GM13977 (cell line): ENCODE measurements at regions not wholly inside any gene's neighbourhood (a gene's known extent, or its start where the extent isn't known, plus 50 kb on each side); places are given as distances from the start of the nearest gene placed in this dataset.

Experiments
- DNase-seq: peaks from one replicate; pipeline ENCODE4 v3.0.0; 2012; ENCODE audit warnings: low spot score
- CTCF ChIP-seq: IDR thresholded peaks from 2 replicates; pipeline ENCODE4 v1.5.1; 2012; ENCODE audit warnings: mild to moderate bottlenecking, control low read depth; ENCODE audit not compliant: insufficient read depth; ENCODE audit errors: extremely low read depth, missing control alignments
- in situ Hi-C: fragments of 300-500 bp; cut with MboI; formaldehyde crosslinking; loops from one replicate; pipeline ENCODE4 v1.12.0; 2022; ENCODE audit warnings: low sequenced_read_pairs, low pct_unique_long_range_greater_than_20kb, mixed read lengths, inconsistent platforms; ENCODE audit not compliant: unreplicated experiment

- in situ Hi-C loops: no loop called here
Measured at GRCh38 chr3:76664816-76665215, 375.1 kb upstream of the ROBO2 start.

GRCh38 chr3:76668653-76669052 is 371.2 kb upstream of the ROBO2 start:
- DNase-seq: no peak
- TF ChIP-seq CTCF: no peak
- in situ Hi-C loops: no loop called here

More at GRCh38 chr3:76664816-76665215, 375.1 kb upstream of the ROBO2 start:
- no peak for TF ChIP-seq CTCF
- no peak for DNase-seq

GRCh38 chr3:76669322-76669721 is 370.6 kb upstream of the ROBO2 start:
- TF ChIP-seq CTCF: no peak
- no peak for DNase-seq
- in situ Hi-C loops: no loop called here

- in situ Hi-C loops: no loop called here
Measured at GRCh38 chr3:76673171-76673570, 366.7 kb upstream of the ROBO2 start.

GRCh38 chr3:76679541-76679940 is 360.4 kb upstream of the ROBO2 start:
- DNase-seq: no peak
- in situ Hi-C loops: no loop called here
- no peak for TF ChIP-seq CTCF

More at GRCh38 chr3:76673171-76673570, 366.7 kb upstream of the ROBO2 start:
- DNase-seq: no peak
- TF ChIP-seq CTCF: no peak

- in situ Hi-C loops: no loop called here
- no peak for DNase-seq
- no peak for TF ChIP-seq CTCF
Measured at GRCh38 chr3:76683256-76683655, 356.6 kb upstream of the ROBO2 start.

GRCh38 chr3:76684946-76685345 is 355.0 kb upstream of the ROBO2 start:
- in situ Hi-C loops: no loop called here
- TF ChIP-seq CTCF: no peak
- DNase-seq: no peak
